GM23338 (cell line): ENCODE measurements at regions not wholly inside any gene's neighbourhood (a gene's known extent, or its start where the extent isn't known, plus 50 kb on each side); places are given as distances from the start of the nearest gene placed in this dataset.

Experiments used
- ATAC-seq: fragments of 200-7000 bp; cut with Tn5 transposase; 3 replicates; pipeline ENCODE4 v1.9.1; 2020
- DNase-seq: peaks from one replicate; pipeline ENCODE4 v3.0.0-alpha.2; 2015; ENCODE audit warnings: low spot score
- H2AFZ ChIP-seq: fragments of 200-600 bp; sonication (generic); 2 replicates; pipeline ENCODE4 v1.8.0; 2016; ENCODE audit warnings: antibody characterized with exemption, mild to moderate bottlenecking, moderate library complexity
- H3F3A ChIP-seq: fragments of 200-600 bp; sonication (generic); replicated peaks from 2 replicates; pipeline ENCODE4 v1.8.0; 2017; ENCODE audit warnings: antibody characterized with exemption, mixed run types, low read depth
- H3K27ac ChIP-seq: fragments of 200-600 bp; sonication (generic); 2 replicates; pipeline ENCODE4 v1.6.1; 2016; ENCODE audit warnings: low read depth
- H3K27me3 ChIP-seq: fragments of 200-600 bp; sonication (generic); 2 replicates; pipeline ENCODE4 v1.8.0; 2016; ENCODE audit warnings: mild to moderate bottlenecking, mixed run types, moderate library complexity; ENCODE audit not compliant: insufficient read depth
- H3K36me3 ChIP-seq: fragments of 200-600 bp; sonication (generic); 2 replicates; pipeline ENCODE4 v1.8.0; 2016; ENCODE audit warnings: mild to moderate bottlenecking; ENCODE audit not compliant: insufficient read depth
- H3K4me1 ChIP-seq: fragments of 200-600 bp; sonication (generic); 2 replicates; pipeline ENCODE4 v1.8.0; 2016; ENCODE audit warnings: mild to moderate bottlenecking, moderate library complexity; ENCODE audit not compliant: insufficient read depth
- H3K4me2 ChIP-seq: fragments of 200-600 bp; sonication (generic); 2 replicates; pipeline ENCODE4 v1.7.1; 2017; ENCODE audit warnings: mixed run types
- H3K4me3 ChIP-seq: fragments of 200-600 bp; sonication (generic); 2 replicates; pipeline ENCODE4 v1.6.1; 2016; ENCODE audit warnings: mixed run types
- H3K79me2 ChIP-seq: fragments of 200-600 bp; sonication (generic); replicated peaks from 2 replicates; pipeline ENCODE4 v1.8.0; 2017; ENCODE audit warnings: mild to moderate bottlenecking; ENCODE audit not compliant: insufficient read depth
- H3K9me2 ChIP-seq: fragments of 200-600 bp; sonication (generic); 2 replicates; pipeline ENCODE4 v1.8.0; 2017; ENCODE audit not compliant: insufficient read depth
- H4K20me1 ChIP-seq: fragments of 200-600 bp; sonication (generic); replicated peaks from 2 replicates; pipeline ENCODE4 v1.8.0; 2017; ENCODE audit warnings: mild to moderate bottlenecking; ENCODE audit not compliant: insufficient read depth
- H3K27ac Mint-ChIP-seq: 2 replicates; pipeline ENCODE4 v1.8.0; 2020; ENCODE audit warnings: inconsistent platforms, mild to moderate bottlenecking, moderate library complexity, mixed read lengths
- H3K27me3 Mint-ChIP-seq: 3 replicates; pipeline ENCODE4 v1.8.0; 2022; ENCODE audit warnings: low read depth, mild to moderate bottlenecking, moderate library complexity, mixed read lengths, inconsistent platforms; ENCODE audit not compliant: insufficient read depth, poor library complexity
- H3K36me3 Mint-ChIP-seq: 3 replicates; pipeline ENCODE4 v1.8.0; 2021; ENCODE audit warnings: low read depth, mild to moderate bottlenecking, inconsistent platforms, moderate library complexity, mixed read lengths
- H3K4me1 Mint-ChIP-seq: 3 replicates; pipeline ENCODE4 v1.8.0; 2020; ENCODE audit warnings: mild to moderate bottlenecking, inconsistent platforms, mixed read lengths
- H3K4me3 Mint-ChIP-seq: 3 replicates; pipeline ENCODE4 v1.8.0; 2021; ENCODE audit warnings: moderate library complexity, mild to moderate bottlenecking, inconsistent platforms, mixed read lengths
- H3K9me3 Mint-ChIP-seq: 3 replicates; pipeline ENCODE4 v1.8.0; 2020; ENCODE audit warnings: moderate library complexity, mild to moderate bottlenecking, inconsistent platforms, mixed read lengths
- ETS1 ChIP-seq: IDR thresholded peaks from 2 replicates; pipeline ENCODE4 v1.6.1; 2016; ENCODE audit warnings: antibody characterized with exemption
- EZH2 ChIP-seq: fragments of 200-600 bp; sonication (generic); IDR thresholded peaks from one replicate; pipeline ENCODE4 v1.8.0; 2017; ENCODE audit warnings: antibody characterized with exemption, mild to moderate bottlenecking, low read depth; ENCODE audit not compliant: unreplicated experiment
- EZH2phosphoT487 ChIP-seq: fragments of 200-600 bp; sonication (generic); IDR thresholded peaks from one replicate; pipeline ENCODE4 v1.8.1; 2018; ENCODE audit warnings: antibody characterized with exemption; ENCODE audit not compliant: unreplicated experiment
- JUNB ChIP-seq: IDR thresholded peaks from one replicate; pipeline ENCODE4 v1.6.1; 2016; ENCODE audit warnings: antibody characterized with exemption; ENCODE audit not compliant: unreplicated experiment
- NANOG ChIP-seq: IDR thresholded peaks from 2 replicates; pipeline ENCODE4 v1.6.1; 2016; ENCODE audit warnings: antibody characterized with exemption, borderline replicate concordance
- REST ChIP-seq: IDR thresholded peaks from one replicate; pipeline ENCODE4 v1.6.1; 2018; ENCODE audit warnings: antibody characterized with exemption; ENCODE audit not compliant: unreplicated experiment
- STAT1 ChIP-seq: IDR thresholded peaks from one replicate; pipeline ENCODE4 v1.6.1; 2016; ENCODE audit warnings: antibody characterized with exemption; ENCODE audit not compliant: unreplicated experiment
- ZNF331 ChIP-seq: fragments of 250-450 bp; sonication (Bioruptor Pico); IDR thresholded peaks from 2 replicates; pipeline ENCODE4 v1.5.0; 2020; ENCODE audit warnings: low read depth, mild to moderate bottlenecking, moderate library complexity
- ZNF462 ChIP-seq: fragments of 250-450 bp; sonication (Bioruptor Pico); IDR thresholded peaks from 2 replicates; pipeline ENCODE4 v1.5.0; 2020; ENCODE audit warnings: mild to moderate bottlenecking, moderate library complexity

GRCh38 chr13:53285896-53286430, 257.4 kb downstream of the OLFM4 start (continued):
- no peak for TF ChIP-seq REST

GRCh38 chr13:53298396-53298795, 269.8 kb downstream of the OLFM4 start:
- Histone ChIP-seq H4K20me1 (no peaks in the 10 kb centered on the region), H3K9me2 (peaks cover 10% of the 10 kb centered on the region), H3K4me1 (peaks cover 23% of the 10 kb centered on the region), H3K27ac (no peak overlapping the region), H3K36me3 (no peaks in the 10 kb centered on the region), H3K4me3 (no peak overlapping the region), H2AFZ (no peak overlapping the region), H3K27me3 (no peaks in the 10 kb centered on the region), H3K79me2 (no peaks in the 10 kb centered on the region), H3F3A (no peaks in the 10 kb centered on the region), H3K4me2 (no peak overlapping the region)
- H3K4me3 Mint-ChIP-seq = no peak overlapping the region
- H3K27ac Mint-ChIP-seq = no peak overlapping the region
- H3K27me3 Mint-ChIP-seq = no peaks in the 10 kb centered on the region
- peaks cover 20% of the 10 kb centered on the region for H3K4me1 Mint-ChIP-seq
- H3K36me3 Mint-ChIP-seq = no peaks in the 10 kb centered on the region
- ATAC-seq (no peak), DNase-seq (no peak)
- no peaks in the 10 kb centered on the region for H3K9me3 Mint-ChIP-seq
- no peak for TF ChIP-seq EZH2phosphoT487
- no peak for TF ChIP-seq ETS1
- TF ChIP-seq ZNF331 = no peak
- no peak for TF ChIP-seq NANOG
- TF ChIP-seq STAT1 = no peak
- no peak for TF ChIP-seq REST
- no peak for TF ChIP-seq JUNB
- TF ChIP-seq EZH2 = no peak
- TF ChIP-seq ZNF462 (CRISPR knock-in tag) = no peak
